ENCODE measurements at regions not wholly inside any gene's neighbourhood (a gene's known extent, or its start where the extent isn't known, plus 50 kb on each side); places are given as distances from the start of the nearest gene placed in this dataset.
A peak's percentile ranks its signal among the peaks of the same experiment; 100 is the strongest.
"Not testable (repeated sequence)": the region's sequence is repeated elsewhere in the genome, so short reads cannot be mapped to it uniquely, and the experiment has no call there.

- no peak for DNase-seq (ENCODE audit: low read depth in 2 of 3, low spot score in 2 of 3)
Observed at GRCh38 chr3:6326771-6327170, 534.1 kb upstream of the GRM7 start.

GRCh38 chr3:6340980-6341325, 520.0 kb upstream of the GRM7 start:
- not testable (repeated sequence) for DNase-seq (ENCODE audit: low read depth in 2 of 3, low spot score in 2 of 3)

GRCh38 chr3:6351752-6352151, 509.2 kb upstream of the GRM7 start:
- no peak for DNase-seq (ENCODE audit: low read depth in 2 of 3, low spot score in 2 of 3)

- no peak for DNase-seq (ENCODE audit: low read depth in 2 of 3, low spot score in 2 of 3)
Observed at GRCh38 chr3:6354653-6355052, 506.3 kb upstream of the GRM7 start.

- no peak for DNase-seq (ENCODE audit: low read depth in 2 of 3, low spot score in 2 of 3)
Observed at GRCh38 chr3:6362406-6362805, 498.5 kb upstream of the GRM7 start.

- DNase-seq (ENCODE audit: low read depth in 2 of 3, low spot score in 2 of 3), result no peak
Observed at GRCh38 chr3:6367171-6367570, 493.7 kb upstream of the GRM7 start.

GRCh38 chr3:6392123-6392522, 468.8 kb upstream of the GRM7 start:
- no peak for DNase-seq (ENCODE audit: low read depth in 2 of 3, low spot score in 2 of 3)

- no peak for DNase-seq (ENCODE audit: low read depth in 2 of 3, low spot score in 2 of 3)
Observed at GRCh38 chr3:6394944-6395343, 466.0 kb upstream of the GRM7 start.

GRCh38 chr3:6396631-6397030, 464.3 kb upstream of the GRM7 start:
- no peak for DNase-seq (ENCODE audit: low read depth in 2 of 3, low spot score in 2 of 3)

- not testable (repeated sequence) for DNase-seq (ENCODE audit: low read depth in 2 of 3, low spot score in 2 of 3)
Observed at GRCh38 chr3:6402666-6403065, 458.2 kb upstream of the GRM7 start.

GRCh38 chr3:6406923-6407322, 454.0 kb upstream of the GRM7 start:
- not testable (repeated sequence) for DNase-seq (ENCODE audit: low read depth in 2 of 3, low spot score in 2 of 3)

GRCh38 chr3:6416049-6416661, 444.8 kb upstream of the GRM7 start:
- DNase-seq (ENCODE audit: low read depth in 2 of 3, low spot score in 2 of 3), result no peak

GRCh38 chr3:6417174-6417573, 443.7 kb upstream of the GRM7 start:
- no peak for DNase-seq (ENCODE audit: low read depth in 2 of 3, low spot score in 2 of 3)

- DNase-seq (ENCODE audit: low read depth in 2 of 3, low spot score in 2 of 3), result no peak
Observed at GRCh38 chr3:6418485-6418884, 442.4 kb upstream of the GRM7 start.

- DNase-seq (ENCODE audit: low read depth in 2 of 3, low spot score in 2 of 3), result peak in 2 of 3 donors; percentile 3 to 58
Observed at GRCh38 chr3:6421666-6422445, 439.1 kb upstream of the GRM7 start.

GRCh38 chr3:6425289-6425820, 435.6 kb upstream of the GRM7 start:
- DNase-seq (ENCODE audit: low read depth in 2 of 3, low spot score in 2 of 3), result no peak

GRCh38 chr3:6428276-6428675, 432.6 kb upstream of the GRM7 start:
- not testable (repeated sequence) for DNase-seq (ENCODE audit: low read depth in 2 of 3, low spot score in 2 of 3)

GRCh38 chr3:6435951-6436350, 425.0 kb upstream of the GRM7 start:
- DNase-seq (ENCODE audit: low read depth in 2 of 3, low spot score in 2 of 3), result no peak

- no peak for DNase-seq (ENCODE audit: low read depth in 2 of 3, low spot score in 2 of 3)
Observed at GRCh38 chr3:6437631-6438030, 423.3 kb upstream of the GRM7 start.

GRCh38 chr3:6438031-6438430, 422.9 kb upstream of the GRM7 start:
- no peak for DNase-seq (ENCODE audit: low read depth in 2 of 3, low spot score in 2 of 3)

- DNase-seq (ENCODE audit: low read depth in 2 of 3, low spot score in 2 of 3), result no peak
Observed at GRCh38 chr3:6439226-6439625, 421.7 kb upstream of the GRM7 start.

GRCh38 chr3:6439824-6440223, 421.1 kb upstream of the GRM7 start:
- no peak for DNase-seq (ENCODE audit: low read depth in 2 of 3, low spot score in 2 of 3)
